IMR-90 (cell line): ENCODE measurements at regions not wholly inside any gene's neighbourhood (a gene's known extent, or its start where the extent isn't known, plus 50 kb on each side); places are given as distances from the start of the nearest gene placed in this dataset.

Experiments
- ATAC-seq: fragments of 200-7000 bp; cut with Tn5 transposase; 2 replicates; pipeline ENCODE4 v1.9.1; 2020; ENCODE audit warnings: low read depth, mild to moderate bottlenecking, moderate library complexity
- BruUV-seq: library from RNA; stranded (reverse); fragments of 400-500 nt; replicated peaks from 2 replicates; lab custom pipeline; 2021; lab: Mats Ljungman, UMichigan
- CTCF ChIA-PET: fragments of 300-600 bp; formaldehyde crosslinking; extraction: SDS; loops from one replicate; lab custom pipeline; 2021; ENCODE audit warnings: antibody characterized with exemption; lab: Yijun Ruan, JAX
- POLR2A ChIA-PET: fragments of 300-600 bp; sonication (Branson Sonifier 250); formaldehyde crosslinking; loops from one replicate; lab custom pipeline; 2022; ENCODE audit warnings: antibody characterized with exemption; ENCODE audit not compliant: unreplicated experiment; lab: Charles Lee
- DNase-seq: peaks from one replicate; pipeline ENCODE4 v3.0.0; 2013
- H2AFZ ChIP-seq: replicated peaks from 2 replicates; pipeline ENCODE3; 2013; ENCODE audit warnings: low read length, mild to moderate bottlenecking; ENCODE audit not compliant: poor library complexity
- H2AK5ac ChIP-seq: 2 replicates; pipeline ENCODE4 v1.6.1; 2013; ENCODE audit warnings: low read depth, low read length, inconsistent platforms
- H2AK9ac ChIP-seq: replicated peaks from 2 replicates; pipeline ENCODE3; 2013; ENCODE audit warnings: mild to moderate bottlenecking, low read depth, low read length, moderate library complexity; ENCODE audit not compliant: poor library complexity
- H2BK120ac ChIP-seq: 2 replicates; pipeline ENCODE4 v1.6.1; 2013; ENCODE audit warnings: low read depth, low read length, inconsistent platforms
- H2BK15ac ChIP-seq: 3 replicates; pipeline ENCODE4 v1.6.1; 2013; ENCODE audit warnings: low read depth, low read length, inconsistent platforms
- H2BK20ac ChIP-seq: 2 replicates; pipeline ENCODE4 v1.6.1; 2013; ENCODE audit warnings: low read depth, mild to moderate bottlenecking, inconsistent platforms, low read length, moderate library complexity
- H2BK5ac ChIP-seq: 2 replicates; pipeline ENCODE4 v1.6.1; 2013; ENCODE audit warnings: mild to moderate bottlenecking, low read depth, low read length, inconsistent platforms; ENCODE audit not compliant: poor library complexity, severe bottlenecking
- H3K14ac ChIP-seq: replicated peaks from 2 replicates; pipeline ENCODE4 v1.6.1; 2013; ENCODE audit warnings: low read depth, low read length, inconsistent platforms
- H3K18ac ChIP-seq: 2 replicates; pipeline ENCODE4 v1.6.1; 2013; ENCODE audit warnings: low read depth, low read length, control low read depth
- H3K23ac ChIP-seq: 2 replicates; pipeline ENCODE4 v1.6.1; 2013; ENCODE audit warnings: low read depth, low read length, inconsistent platforms
- H3K27ac ChIP-seq: 2 replicates; pipeline ENCODE4 v1.5.1; 2013; ENCODE audit warnings: mild to moderate bottlenecking, control low read depth, low read length; ENCODE audit not compliant: insufficient read depth
- H3K27me3 ChIP-seq: 2 replicates; pipeline ENCODE4 v1.6.1; 2013; ENCODE audit warnings: low read length; ENCODE audit not compliant: control insufficient read depth, insufficient read depth
- H3K36me3 ChIP-seq: 2 replicates; pipeline ENCODE4 v1.6.1; 2013; ENCODE audit warnings: low read length, mixed read lengths; ENCODE audit not compliant: control insufficient read depth, insufficient read depth
- H3K4ac ChIP-seq: 2 replicates; pipeline ENCODE4 v1.6.1; 2013; ENCODE audit warnings: low read depth, low read length, inconsistent platforms
- H3K4me1 ChIP-seq: 2 replicates; pipeline ENCODE4 v1.6.1; 2013; ENCODE audit warnings: low read length, mixed read lengths; ENCODE audit not compliant: control insufficient read depth, insufficient read depth
- H3K4me2 ChIP-seq: 2 replicates; pipeline ENCODE4 v1.6.1; 2013; ENCODE audit warnings: low read depth, mild to moderate bottlenecking, control low read depth, low read length, moderate library complexity
- H3K4me3 ChIP-seq: 2 replicates; pipeline ENCODE4 v1.5.1; 2013; ENCODE audit warnings: low read depth, mild to moderate bottlenecking, control low read depth, low read length, moderate library complexity; ENCODE audit not compliant: insufficient read depth
- H3K56ac ChIP-seq: 2 replicates; pipeline ENCODE4 v1.6.1; 2013; ENCODE audit warnings: low read length, inconsistent platforms; ENCODE audit not compliant: insufficient read depth; ENCODE audit errors: extremely low read depth
- H3K79me1 ChIP-seq, 2 experiments: 2 replicates each; pipeline ENCODE4 v1.6.1; 2013; ENCODE audit warnings: low read length in 2 of 2, inconsistent platforms in 1 of 2, low read depth in 1 of 2
- H3K9ac ChIP-seq: 2 replicates; pipeline ENCODE4 v1.6.1; 2013; ENCODE audit warnings: low read depth, low read length, control low read depth
- H3K9me1 ChIP-seq: 2 replicates; pipeline ENCODE4 v1.6.1; 2013; ENCODE audit warnings: low read length, inconsistent platforms; ENCODE audit not compliant: insufficient read depth
- H3K9me3 ChIP-seq: 2 replicates; pipeline ENCODE4 v1.6.1; 2013; ENCODE audit warnings: low read length; ENCODE audit not compliant: control insufficient read depth, insufficient read depth
- H4K20me1 ChIP-seq: 2 replicates; pipeline ENCODE4 v1.6.1; 2013; ENCODE audit warnings: low read length, inconsistent platforms; ENCODE audit not compliant: insufficient read depth
- H4K5ac ChIP-seq: 2 replicates; pipeline ENCODE4 v1.6.1; 2013; ENCODE audit warnings: mild to moderate bottlenecking, low read depth, low read length, control low read depth
- H4K8ac ChIP-seq, 2 experiments: 2 replicates each; pipeline ENCODE4 v1.6.1; 2013; ENCODE audit warnings: low read depth in 2 of 2, low read length in 2 of 2, control low read depth in 1 of 2, inconsistent platforms in 1 of 2
- H4K91ac ChIP-seq: 2 replicates; pipeline ENCODE4 v1.6.1; 2013; ENCODE audit warnings: low read depth, low read length, inconsistent platforms; ENCODE audit not compliant: insufficient read depth
- BHLHE40 ChIP-seq: fragments of 150-350 bp; IDR thresholded peaks from 2 replicates; pipeline ENCODE4 v1.6.1; 2016; ENCODE audit warnings: mild to moderate bottlenecking, low read depth, low read length
- WGBS, 2 experiments: methylation state at CpG; one replicate each; pipeline versions ENCODE4 v1.1.5 to v1.1.7; 2013; ENCODE audit warnings: missing lambda C conversion rate in 2 of 2; ENCODE audit not compliant: insufficient read length in 1 of 2; ENCODE audit errors: extremely low coverage in 2 of 2; 5-methylcytosine and 5-hydroxymethylcytosine counted together
- dilution Hi-C: fragments of 300-500 bp; cut with HindIII; formaldehyde crosslinking; loops from one replicate; pipeline ENCODE4 v1.14.3; 2018; ENCODE audit warnings: low sequenced_read_pairs; ENCODE audit not compliant: unreplicated experiment
- in situ Hi-C: fragments of 300-500 bp; cut with MboI; formaldehyde crosslinking; loops from 3 replicates; pipeline ENCODE4 v1.14.3; 2019; ENCODE audit warnings: low sequenced_read_pairs, inconsistent platforms, mixed read lengths
- intact Hi-C: fragments of 100-400 bp; cut with micrococcal nuclease; formaldehyde crosslinking; loops from 2 replicates; pipeline ENCODE4 v1.10.0; 2022
- TF ChIP-seq, protein P1 (sequence below): conservative IDR thresholded peaks from 2 replicates; pipeline ENCODE4 v1.5.1; 2012; ENCODE audit warnings: mild to moderate bottlenecking, low read depth, low read length, improper control_type of control experiment

DNA sequence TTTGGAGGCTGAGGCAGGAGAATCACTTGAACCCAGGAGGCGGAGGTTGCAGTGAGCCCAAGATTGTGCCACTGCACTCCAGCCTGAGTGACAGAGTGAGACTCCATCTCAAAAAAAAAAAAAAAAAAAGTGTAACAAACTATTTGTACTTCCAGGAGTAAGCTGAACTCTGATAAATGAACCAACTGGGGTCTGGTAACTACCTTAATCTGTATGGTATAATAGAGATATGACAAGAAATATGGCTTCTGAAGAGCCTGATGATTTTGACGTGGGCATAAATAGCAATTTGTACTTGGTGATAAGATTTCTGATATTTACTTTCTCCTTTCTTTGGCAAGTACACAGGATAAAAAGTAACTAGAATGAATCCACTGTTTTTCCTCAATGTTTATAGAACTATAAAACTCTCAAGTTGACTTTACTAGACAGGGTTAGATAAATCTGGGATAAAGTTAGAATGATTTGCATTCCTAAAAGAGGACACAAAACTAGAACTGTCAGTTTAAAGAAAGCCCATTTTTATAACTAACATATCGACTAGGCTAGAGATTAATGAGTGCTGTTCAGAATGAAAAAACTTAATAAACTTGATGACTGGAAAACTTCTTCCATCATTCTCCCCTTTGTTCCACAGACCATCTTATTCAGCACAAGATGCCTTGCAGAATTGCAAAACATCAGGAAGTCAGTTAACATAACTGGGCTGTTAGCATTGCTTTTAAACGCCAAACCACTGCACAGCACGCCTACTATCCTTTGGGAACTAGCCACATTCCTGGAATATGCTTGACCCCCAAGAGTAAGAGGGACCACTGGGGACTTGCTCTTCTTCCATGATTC is 51.5 kb upstream of the EDARADD start:
- intact Hi-C loops = loop anchor here (10.0 kb wide), 1 partner anchor 228 kb away; no protein-coding TSS in a partner anchor

More for the DNA sequence above, 51.5 kb upstream of the EDARADD start:
- dilution Hi-C loops (no loop called here), in situ Hi-C loops (no loop called here)
- ChIA-PET POLR2A (no interaction called here), CTCF (no interaction called here)
- no peak overlapping the region for H2BK20ac ChIP-seq
- H3K36me3 ChIP-seq = no peaks in the 10 kb centered on the region
- no peak for TF ChIP-seq BHLHE40
- TF ChIP-seq, protein P1, sequence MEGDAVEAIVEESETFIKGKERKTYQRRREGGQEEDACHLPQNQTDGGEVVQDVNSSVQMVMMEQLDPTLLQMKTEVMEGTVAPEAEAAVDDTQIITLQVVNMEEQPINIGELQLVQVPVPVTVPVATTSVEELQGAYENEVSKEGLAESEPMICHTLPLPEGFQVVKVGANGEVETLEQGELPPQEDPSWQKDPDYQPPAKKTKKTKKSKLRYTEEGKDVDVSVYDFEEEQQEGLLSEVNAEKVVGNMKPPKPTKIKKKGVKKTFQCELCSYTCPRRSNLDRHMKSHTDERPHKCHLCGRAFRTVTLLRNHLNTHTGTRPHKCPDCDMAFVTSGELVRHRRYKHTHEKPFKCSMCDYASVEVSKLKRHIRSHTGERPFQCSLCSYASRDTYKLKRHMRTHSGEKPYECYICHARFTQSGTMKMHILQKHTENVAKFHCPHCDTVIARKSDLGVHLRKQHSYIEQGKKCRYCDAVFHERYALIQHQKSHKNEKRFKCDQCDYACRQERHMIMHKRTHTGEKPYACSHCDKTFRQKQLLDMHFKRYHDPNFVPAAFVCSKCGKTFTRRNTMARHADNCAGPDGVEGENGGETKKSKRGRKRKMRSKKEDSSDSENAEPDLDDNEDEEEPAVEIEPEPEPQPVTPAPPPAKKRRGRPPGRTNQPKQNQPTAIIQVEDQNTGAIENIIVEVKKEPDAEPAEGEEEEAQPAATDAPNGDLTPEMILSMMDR = no peak
- no peak overlapping the region for H2BK15ac ChIP-seq
- no peak overlapping the region for H4K91ac ChIP-seq
- H3K14ac ChIP-seq = no peak overlapping the region
- H3K4me2 ChIP-seq = no peak overlapping the region
- ATAC-seq (no peak), DNase-seq (no peak)
- H3K9ac ChIP-seq = no peak overlapping the region
- H3K27me3 ChIP-seq = no peaks in the 10 kb centered on the region
- no peak overlapping the region for H3K18ac ChIP-seq
- no peaks in the 10 kb centered on the region for H3K79me1 ChIP-seq
- H3K4me1 ChIP-seq = no peaks in the 10 kb centered on the region
- no peak overlapping the region for H4K5ac ChIP-seq
- no peak overlapping the region for H2AK9ac ChIP-seq
- H4K20me1 ChIP-seq = no peaks in the 10 kb centered on the region
- no peak overlapping the region for H2BK120ac ChIP-seq
- no peaks in the 10 kb centered on the region for H3K9me1 ChIP-seq
- no peak overlapping the region for H2AK5ac ChIP-seq
- H3K9me3 ChIP-seq = no peaks in the 10 kb centered on the region; the same call in 1 of the 2 replicates
- H2BK5ac ChIP-seq = no peak overlapping the region
- no peak overlapping the region for H3K4me3 ChIP-seq
- H2AFZ ChIP-seq = no peak overlapping the region
- no CpG with 5 or more reads among the region's 5 CpGs for WGBS, 2 experiments
- no peak overlapping the region for H3K23ac ChIP-seq
- H4K8ac ChIP-seq = no peak overlapping the region
- H3K4ac ChIP-seq = no peak overlapping the region
- no TSS peak for BruUV-seq
- no peak overlapping the region for H3K27ac ChIP-seq
- no peak overlapping the region for H3K56ac ChIP-seq
